Putamen (tissue), 1 donor: ENCODE measurements at regions not wholly inside any gene's neighbourhood (a gene's known extent, or its start where the extent isn't known, plus 50 kb on each side); places are given as distances from the start of the nearest gene placed in this dataset.
"Not testable (repeated sequence)": the region's sequence is repeated elsewhere in the genome, so short reads cannot be mapped to it uniquely, and the experiment has no call there.

Experiments
- DNase-seq: peaks from one replicate; pipeline ENCODE4 v3.0.0-alpha.2; 2016; ENCODE audit warnings: low spot score

DNA sequence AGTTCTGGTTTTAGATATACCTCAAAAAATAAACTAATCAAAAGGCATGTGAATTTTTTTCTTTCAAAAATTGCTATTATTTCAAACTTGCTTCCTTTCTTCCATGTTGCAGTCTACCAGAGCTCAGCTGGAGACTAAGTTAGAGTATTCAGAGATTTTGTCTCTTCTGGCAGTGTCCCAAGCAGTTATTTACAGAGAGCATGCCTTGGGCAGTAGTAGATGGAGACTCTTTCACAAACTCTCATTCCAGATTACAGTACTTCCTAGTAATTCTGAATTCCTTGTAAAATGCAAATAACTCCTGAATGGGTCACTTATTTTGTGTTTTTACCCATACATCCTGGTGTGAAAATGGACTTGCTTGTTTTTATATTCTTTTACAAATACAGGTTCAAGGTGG, 703.4 kb downstream of the EPHA7 start:
- DNase-seq = no peak

DNA sequence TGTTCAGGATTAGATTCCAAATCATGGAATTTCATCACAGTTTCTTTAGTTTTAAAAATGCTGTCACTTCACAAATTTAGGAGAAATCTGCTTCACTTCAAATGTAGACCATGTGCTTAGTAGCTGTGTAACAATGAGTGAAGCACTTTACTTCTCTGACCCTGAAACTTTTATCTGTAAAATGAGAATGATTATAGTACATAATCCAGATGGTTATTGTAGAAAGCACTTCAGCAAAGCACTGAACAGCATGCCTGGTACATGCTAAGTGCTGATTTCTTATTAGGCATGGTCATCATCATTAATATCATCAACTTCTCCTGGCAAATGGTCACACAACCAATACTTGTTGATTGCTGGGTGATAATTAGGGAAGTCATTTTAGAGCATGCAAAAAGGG, 705.0 kb downstream of the EPHA7 start:
- no peak for DNase-seq

DNA sequence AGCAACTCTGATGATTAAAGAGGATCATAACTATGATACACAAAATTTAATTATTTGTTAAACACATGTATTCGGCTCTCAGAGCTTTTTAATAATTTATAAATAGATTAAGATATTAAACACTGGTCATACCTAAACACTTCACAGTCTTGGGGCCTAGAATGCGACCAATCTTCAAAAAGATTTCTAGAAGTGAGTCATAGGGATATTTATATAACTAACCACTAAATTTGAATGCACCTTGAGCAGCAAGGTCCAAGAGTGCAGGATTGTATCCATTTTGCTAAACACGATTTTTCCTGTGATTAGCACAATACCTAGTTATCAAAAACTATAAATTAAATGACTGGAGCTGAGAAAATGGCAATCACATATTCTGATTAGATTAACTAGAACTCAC, 709.3 kb downstream of the EPHA7 start:
- DNase-seq = no peak

DNA sequence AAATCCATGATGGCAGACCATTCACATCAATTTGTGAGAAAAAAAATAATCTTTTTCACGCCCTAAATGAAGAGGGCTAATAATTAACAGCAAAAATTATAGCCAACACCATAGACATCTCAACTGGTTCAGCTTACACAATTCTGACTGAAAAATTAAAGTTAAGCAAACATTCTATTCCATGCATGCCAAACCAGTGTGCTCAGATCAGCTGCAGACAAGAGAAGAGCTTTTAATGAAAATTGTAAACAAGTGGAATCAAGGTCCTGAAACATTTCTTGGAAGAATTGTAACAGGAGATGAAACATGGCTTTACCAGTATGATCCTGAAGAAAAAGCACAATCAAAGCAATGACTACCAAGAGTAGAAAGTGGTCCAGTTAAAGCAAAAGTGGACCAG, 710.4 kb downstream of the EPHA7 start:
- no peak for DNase-seq

DNA sequence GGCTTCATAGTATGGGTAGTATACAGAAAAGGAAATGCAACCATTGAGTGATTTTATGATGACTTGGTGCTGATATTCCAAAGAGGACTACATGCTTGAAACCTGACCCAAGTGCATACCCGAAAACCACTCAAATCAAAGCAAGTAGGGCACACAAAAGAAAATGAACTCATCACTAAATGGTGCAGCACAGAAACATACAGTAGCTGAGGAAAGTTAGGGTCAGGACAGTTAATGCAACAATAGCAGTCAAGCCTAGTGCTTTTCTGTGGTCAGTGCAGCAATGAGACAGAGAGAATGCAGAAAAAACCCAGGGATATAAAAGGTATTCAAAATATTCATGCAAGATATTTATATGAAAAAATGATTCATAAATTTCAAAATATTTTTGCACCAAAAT, 711.1 kb downstream of the EPHA7 start:
- no peak for DNase-seq

DNA sequence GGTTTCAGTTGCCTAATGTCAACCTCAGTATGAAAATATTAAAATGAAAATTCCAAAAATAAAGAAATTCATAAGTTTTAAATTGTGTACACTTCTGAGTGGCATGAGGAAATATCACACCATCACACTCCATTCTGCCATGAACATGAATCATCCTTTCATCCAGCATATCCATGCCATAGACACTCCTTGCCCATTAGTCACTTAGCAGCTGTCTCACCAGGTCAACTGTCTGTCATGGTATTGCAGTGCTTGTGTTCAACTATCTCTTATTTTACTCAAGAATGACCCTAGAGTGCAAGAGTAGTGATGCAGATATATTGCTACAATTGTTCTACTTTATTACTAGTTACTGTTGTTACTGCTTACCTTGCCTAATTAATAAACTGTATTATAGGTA, 712.4 kb downstream of the EPHA7 start:
- no peak for DNase-seq

DNA sequence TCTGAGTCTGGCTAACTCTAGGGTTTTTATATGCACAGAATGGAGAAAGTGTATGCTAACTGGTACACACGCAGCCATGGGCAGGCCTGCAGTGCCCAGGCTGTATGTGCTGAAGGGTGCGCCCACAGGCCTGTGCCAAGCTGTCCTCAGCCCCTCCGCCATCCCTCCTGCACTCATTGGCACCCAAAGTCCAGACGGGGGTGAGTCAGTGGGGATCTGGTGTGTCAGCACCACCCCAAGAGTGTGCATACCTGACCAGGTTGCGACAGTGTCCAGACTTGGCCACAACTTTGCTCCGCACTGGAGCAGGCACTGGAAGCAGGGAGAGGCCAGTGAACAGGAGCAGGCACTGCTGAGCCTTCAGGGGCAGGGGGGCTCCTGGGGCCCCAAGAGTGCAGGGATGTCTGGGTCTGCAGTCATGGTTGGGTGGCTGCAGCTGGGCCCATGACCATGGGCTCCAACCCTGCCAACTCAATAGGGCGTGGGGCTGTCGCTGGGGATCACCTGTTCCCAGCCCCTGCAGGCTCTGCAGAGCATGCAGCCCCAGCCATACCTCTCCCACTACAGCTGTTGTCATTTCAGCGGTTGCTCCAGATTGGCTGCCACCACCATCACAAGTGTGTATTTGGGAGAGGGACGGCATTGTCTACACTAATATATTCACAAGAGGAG, 717.8 kb downstream of the EPHA7 start:
- no peak for DNase-seq

DNA sequence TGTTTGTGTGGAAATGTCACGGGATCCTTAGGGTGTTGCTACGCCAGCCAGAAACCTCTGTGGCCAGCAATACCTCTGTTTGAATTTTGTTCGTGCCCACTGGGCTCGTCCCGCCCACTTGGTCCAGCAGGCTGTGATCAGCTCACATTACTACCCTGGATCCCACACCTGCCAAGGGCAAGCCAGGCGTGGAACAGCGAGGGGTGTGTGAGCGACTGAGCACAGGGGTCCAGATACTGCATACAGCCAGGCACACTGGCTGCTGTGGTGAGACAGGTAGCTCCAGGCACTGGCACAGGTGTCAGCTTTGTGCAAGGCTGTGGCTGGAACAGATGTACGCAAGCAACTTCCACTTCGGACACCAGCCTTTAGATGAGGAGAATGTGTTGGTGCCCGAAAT, 718.9 kb downstream of the EPHA7 start:
- DNase-seq = no peak

DNA sequence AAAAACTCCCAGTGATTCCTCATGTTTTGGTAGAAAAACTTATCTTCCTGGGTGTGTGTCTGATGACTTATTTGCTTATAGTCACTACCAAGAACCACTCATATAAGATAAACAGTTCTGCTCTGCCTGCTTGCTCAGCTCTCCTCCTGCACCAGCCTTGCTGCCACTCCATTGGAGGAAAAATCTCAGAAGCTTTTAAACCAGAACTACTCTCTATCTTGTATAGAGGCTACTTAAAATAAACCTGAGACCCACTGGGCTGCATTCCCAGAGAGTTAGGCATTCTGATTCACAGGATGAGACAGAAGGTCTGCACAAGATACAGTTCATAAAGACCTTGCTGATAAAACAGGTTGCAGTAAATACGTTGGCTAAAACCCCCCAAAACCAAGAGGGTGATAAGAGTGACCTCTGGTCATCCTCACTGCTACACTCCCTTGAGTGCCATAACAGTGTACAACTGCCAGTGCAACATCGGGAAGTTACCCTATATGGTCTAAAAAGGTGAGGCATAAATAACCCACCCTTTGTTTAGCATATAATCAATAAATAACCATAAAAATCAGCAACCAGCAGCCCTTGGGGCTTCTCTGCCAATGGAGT, 728.3 kb downstream of the EPHA7 start:
- DNase-seq = no peak

DNA sequence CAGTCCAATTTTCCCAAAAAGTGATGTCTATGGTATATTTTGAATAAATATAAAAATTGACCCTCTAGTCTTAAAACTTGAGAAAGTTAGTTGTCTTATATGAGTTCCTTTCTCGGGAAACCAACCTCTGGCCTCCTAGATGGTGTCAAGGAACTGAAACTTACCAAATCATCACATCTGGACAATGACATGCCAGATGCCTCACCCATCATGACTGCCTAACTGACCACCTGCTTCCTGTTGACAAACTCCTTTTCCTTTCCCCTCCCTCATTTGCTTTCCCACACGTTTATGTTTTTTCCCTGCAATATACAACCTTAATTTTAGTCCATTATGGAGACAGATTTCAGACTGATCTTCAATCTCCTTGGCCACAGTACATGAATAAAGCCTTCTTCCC, 731.0 kb downstream of the EPHA7 start:
- no peak for DNase-seq

DNA sequence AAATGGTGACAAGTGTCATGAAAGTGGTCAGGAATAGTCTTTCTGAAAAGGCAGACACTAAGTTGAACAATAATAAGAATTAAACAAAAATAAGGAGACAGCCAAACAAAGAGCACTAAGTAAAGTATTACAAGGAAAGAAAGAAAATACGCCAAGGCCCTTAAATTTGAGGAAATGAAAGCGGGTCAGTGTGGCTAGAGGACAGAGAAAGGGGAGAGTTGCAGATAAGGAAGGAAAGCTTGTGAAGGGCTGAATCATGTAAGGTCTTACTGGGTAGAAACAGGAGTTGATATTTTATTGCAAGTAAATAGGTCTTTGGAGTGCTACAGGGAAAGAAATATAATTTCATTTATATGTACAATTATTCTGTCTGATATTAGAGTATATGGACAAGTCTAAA, 732.1 kb downstream of the EPHA7 start:
- no peak for DNase-seq

DNA sequence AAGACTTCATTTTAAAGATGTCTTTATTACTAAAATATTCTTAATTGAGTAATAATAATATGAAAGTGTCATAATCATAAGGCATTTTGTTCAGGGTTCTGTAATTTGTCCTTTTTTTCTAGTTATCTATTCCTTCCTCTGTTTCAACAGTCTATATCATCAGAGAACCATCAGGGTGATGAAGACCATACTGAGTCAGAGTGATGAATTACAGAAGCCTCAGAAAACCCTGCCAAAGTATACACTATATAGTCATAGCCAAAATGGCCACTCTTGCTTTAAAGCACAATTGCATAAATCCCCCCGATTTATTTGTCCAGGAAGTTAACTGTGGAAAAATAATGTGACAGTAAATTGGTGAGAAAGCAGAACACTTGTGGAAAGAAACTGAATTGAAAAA, 735.0 kb downstream of the EPHA7 start:
- DNase-seq = no peak

DNA sequence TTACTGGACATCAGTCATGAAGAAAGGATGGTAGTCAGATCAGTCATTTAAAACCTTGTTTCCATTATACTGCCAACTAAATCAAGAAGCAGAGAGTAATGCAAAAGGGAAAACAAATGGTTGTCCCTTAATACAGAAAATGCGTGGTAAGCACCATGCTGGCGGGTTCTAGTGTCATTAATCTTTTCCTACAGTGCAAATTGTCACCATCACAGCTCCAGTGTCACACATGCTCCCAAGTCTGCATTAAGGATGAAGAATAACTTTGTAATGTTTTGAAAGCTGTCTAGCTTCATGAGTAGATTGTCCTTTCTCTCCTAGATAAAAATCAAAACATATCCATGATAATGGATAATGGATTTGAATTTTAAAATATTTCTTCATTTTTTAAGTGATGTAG, 735.6 kb downstream of the EPHA7 start:
- no peak for DNase-seq

DNA sequence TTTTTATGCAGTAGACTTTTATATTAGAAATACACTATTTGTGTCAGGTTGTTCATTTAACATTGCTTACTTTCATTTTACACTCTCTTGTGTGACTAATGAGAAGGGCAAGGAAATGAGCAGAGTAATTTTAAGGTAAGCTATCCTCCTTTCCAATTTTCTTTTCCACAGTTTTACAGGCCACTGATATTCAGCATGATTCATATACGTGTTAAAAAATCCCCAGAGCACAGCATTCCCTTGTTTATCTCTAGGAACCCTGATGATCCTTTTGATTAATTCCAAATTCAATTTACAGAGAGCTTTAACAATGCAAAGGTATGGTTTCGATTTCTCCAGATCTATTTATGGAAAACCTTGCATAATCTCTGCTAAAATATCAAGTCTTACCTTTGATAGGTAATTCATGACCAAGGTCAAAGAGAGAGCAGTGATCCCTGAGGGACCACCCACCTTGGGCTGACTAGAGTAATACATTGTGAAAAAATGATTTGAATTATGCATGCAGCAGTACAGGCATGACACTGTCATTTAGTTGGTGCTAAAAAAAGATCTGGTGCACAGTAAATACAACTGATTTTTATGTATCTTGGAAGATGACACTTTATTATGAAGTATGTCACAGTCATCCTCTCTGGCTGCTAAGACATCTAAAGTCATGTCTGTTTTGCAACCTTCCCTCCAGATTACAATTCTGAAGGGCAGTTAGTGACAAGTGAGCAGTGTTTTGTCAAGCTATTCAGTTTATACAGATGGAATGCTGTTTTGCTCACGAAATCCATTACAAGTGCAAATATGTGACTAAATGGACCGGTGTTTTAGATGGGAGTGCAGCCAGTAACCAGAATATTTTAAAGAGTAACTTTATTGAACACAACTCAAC, 736.6 kb downstream of the EPHA7 start:
- DNase-seq = no peak

DNA sequence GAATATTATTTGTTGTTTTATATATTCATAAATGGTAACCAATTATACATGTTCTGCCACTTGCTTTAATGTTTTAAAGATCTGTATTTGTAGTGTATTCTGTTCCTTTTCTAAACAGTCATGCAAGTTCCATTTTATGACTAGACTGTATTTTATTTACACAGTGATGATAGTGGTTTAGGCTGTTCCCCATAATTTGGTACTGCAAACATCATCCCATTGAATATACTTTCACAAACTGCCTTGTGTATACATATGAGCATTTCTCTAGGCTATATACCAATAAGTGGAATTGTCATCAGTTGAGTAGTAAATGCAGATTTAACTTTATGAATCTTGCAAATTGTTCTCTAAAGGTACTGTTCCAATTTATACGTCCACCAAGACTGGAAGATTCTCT, 738.0 kb downstream of the EPHA7 start:
- DNase-seq = no peak

DNA sequence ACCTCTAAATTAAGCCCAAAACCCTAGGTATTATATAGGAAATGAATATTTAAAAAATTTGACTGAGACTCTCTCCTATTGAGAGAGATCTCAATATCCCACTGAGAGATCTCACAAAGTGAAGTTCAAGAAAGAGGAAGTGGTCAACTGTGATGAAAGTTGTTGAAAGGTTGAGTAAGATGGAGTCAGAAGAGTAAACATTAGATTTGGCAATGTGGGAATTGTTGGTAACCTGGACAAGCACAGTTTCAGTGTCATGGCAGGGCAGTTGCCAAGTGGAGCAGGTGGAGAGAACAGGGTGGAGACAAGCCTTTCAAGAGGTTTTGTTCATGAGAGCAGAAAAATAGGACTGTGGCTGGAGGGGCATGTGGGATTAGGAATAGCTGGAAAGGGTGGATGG, 747.9 kb downstream of the EPHA7 start:
- DNase-seq = not testable (repeated sequence)

DNA sequence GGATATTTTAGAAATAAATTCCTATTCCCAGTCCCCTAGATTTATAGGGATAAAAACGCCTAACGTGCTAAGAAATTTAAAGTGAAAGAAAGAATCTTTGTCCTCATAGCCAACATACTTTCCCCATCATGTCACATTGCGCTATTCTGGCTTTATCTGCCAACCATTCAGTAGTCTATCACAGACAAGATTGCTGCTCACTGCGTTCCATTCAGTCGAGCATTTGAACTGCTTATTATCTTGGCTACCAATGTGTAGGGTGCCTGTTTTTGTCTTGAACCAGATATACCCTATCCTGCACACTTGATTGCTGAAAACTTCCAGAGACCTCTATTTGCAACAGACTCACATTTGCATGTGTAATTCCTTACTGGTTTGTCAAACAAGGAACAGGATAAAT, 751.5 kb downstream of the EPHA7 start:
- no peak for DNase-seq

DNA sequence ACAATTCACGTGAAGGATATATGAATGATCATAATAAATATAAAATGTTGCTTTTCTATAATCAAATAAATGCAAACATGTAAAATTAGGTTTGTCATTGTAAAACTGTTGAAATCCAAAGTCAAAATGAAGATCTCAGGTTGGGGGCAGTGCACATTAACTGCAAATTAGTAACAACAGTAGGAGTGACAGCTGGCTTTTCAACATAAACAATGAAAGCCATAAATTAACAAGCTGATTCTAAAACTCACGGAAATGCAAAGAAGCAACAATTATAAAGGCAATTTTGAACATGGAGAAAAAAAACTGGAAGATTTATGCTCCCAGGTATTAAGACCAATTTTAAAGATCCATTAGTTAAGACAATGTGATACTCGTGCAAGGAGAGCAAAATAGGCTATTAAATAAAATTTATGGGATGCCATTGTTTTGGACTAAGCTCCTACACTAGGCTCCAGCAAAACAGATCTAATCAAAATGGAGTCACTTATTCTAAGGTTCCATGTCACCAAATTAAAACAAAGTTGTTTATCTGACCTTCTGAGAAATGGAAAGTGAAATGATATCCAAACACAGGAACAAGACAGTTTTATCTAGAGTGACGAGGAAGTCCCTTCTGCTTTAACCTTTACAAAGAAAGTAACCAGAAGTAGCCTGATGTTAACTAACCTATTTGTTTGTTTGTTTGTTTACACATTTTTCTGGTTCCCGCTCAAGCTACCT, 770.8 kb downstream of the EPHA7 start:
- DNase-seq = no peak

DNA sequence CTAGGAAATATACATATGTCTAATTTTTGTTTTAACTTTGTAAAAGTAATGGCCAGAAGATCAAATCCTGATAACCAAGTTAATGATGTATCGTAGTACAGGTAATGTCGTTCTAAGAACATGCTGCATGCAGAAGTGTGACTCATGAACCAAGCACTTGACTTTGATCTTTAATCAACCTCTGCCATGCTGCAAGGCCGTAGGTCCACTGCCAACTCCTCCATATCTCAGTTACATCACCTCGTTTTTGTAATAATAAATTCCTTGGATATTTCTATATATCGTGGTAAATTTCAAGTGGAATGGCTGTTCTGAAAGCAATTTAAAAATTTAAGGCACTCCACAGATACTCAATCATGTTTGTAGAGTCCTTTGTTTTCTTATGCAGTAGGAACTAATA, 771.7 kb downstream of the EPHA7 start:
- no peak for DNase-seq

DNA sequence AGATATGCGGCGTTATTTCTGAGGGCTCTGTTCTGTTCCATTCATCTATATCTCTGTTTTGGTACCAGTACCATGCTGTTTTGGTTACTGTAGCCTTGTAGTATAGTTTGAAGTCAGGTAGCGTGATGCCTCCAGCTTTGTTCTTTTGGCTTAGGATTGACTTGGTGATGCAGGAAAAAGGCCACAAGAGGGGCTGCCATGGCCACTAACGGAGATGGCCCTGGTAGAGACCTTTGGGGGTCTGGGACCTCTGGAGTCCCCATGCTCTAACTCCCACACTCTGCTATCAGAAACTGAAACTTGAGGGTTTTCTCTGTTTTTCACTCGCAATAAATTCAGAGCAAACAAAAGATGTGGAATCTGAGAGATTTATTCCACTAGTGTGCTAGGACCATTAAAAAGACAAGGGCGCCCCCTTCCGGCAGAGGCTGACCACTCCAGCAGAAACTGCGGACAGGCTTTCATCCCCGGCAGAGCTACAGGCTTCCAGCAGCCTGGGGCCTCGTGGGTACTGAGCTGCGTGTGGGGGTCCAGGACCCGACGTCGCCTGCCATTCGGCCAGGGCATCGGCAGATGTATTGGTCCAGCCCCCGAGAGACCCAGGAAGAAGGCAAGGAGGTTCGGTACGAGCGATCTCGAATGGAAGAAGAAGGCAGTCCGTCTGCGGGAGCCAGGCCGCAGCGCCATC, 775.1 kb downstream of the EPHA7 start:
- DNase-seq = not testable (repeated sequence)

DNA sequence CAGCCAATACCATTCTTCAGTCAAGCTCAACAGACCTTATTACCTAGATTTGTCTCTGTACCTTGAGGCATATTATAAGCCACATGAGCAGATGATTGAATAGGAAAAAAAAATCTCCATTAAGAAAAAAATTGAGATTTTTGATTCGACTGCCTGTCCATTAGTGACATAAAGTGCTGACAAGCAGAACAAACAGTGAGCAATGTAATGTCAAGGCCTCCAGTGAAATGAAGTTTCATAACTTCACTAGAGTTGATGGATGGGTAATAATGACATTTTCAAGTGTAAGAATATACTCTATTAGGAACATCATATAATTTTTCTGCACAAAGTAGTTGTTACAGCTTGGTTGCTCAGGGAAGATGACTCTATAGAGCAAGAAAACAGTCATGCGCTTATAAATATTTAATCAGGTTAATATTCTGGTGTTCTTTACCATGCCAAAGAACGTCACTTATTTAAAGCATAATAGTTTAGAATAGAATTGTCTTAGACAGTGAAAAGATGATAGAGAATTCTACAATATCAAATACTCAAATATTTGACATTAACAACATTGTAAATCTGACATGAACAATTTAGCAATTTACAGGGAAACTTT, 783.7 kb downstream of the EPHA7 start:
- DNase-seq = no peak

DNA sequence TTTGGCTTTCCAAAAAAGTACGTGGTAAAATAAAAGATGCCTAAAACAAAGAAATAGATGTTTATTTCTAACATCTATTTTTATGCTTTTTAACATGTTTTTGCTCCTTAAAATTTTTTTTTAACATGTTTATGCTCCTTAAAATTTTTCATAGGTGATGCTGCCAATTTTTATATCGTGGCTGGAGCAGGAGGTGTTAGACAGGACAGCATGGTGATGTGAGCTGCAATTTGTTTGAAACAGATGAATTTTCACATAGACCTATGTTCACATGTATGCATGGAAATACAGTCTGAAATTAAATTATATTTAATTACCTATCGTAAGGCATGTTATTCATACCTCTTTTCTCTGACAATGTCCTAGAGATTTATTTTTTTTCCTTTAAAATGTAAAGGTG, 784.8 kb downstream of the EPHA7 start:
- DNase-seq = no peak
